GM12878 (cell line): ENCODE measurements at regions not wholly inside any gene's neighbourhood (a gene's known extent, or its start where the extent isn't known, plus 50 kb on each side); places are given as distances from the start of the nearest gene placed in this dataset.

Experiments
- EP300 ChIP-seq, 2 experiments: fragments of 150-350 bp in 1 of 2; IDR thresholded peaks; 2 replicates each; pipeline ENCODE4 v1.6.1; 2011 to 2012; ENCODE audit warnings: low read depth in 2 of 2, low read length in 2 of 2, borderline replicate concordance in 1 of 2, improper control_type of control experiment in 1 of 2, inconsistent platforms in 1 of 2; ENCODE audit not compliant: control insufficient read depth in 1 of 2
- HCFC1 ChIP-seq: fragments of 150-350 bp; IDR thresholded peaks from 2 replicates; pipeline ENCODE4 v1.6.1; 2014; ENCODE audit warnings: low read length
- TF ChIP-seq, protein P1 (sequence below), 3 experiments: IDR thresholded peaks in 2 of 3; conservative IDR thresholded peaks in 1 of 3; 2 replicates each; pipeline ENCODE4 v1.5.1; 2011; ENCODE audit warnings: low read depth in 3 of 3, low read length in 3 of 3, mild to moderate bottlenecking in 3 of 3, control low read depth in 2 of 3, moderate library complexity in 2 of 3, inconsistent platforms in 1 of 3, mixed read lengths in 1 of 3; ENCODE audit not compliant: control insufficient read depth in 2 of 3, insufficient read depth in 1 of 3; ENCODE audit errors: extremely low read depth in 1 of 3
- TF ChIP-seq, protein P2 (sequence below): IDR thresholded peaks from 2 replicates; pipeline ENCODE4 v1.6.1; 2012; ENCODE audit warnings: low read depth, low read length, improper control_type of control experiment
- TF ChIP-seq, protein P3 (sequence below): fragments of 450-650 bp; IDR thresholded peaks from 2 replicates; pipeline ENCODE4 v1.6.1; 2017; ENCODE audit warnings: mild to moderate bottlenecking

DNA sequence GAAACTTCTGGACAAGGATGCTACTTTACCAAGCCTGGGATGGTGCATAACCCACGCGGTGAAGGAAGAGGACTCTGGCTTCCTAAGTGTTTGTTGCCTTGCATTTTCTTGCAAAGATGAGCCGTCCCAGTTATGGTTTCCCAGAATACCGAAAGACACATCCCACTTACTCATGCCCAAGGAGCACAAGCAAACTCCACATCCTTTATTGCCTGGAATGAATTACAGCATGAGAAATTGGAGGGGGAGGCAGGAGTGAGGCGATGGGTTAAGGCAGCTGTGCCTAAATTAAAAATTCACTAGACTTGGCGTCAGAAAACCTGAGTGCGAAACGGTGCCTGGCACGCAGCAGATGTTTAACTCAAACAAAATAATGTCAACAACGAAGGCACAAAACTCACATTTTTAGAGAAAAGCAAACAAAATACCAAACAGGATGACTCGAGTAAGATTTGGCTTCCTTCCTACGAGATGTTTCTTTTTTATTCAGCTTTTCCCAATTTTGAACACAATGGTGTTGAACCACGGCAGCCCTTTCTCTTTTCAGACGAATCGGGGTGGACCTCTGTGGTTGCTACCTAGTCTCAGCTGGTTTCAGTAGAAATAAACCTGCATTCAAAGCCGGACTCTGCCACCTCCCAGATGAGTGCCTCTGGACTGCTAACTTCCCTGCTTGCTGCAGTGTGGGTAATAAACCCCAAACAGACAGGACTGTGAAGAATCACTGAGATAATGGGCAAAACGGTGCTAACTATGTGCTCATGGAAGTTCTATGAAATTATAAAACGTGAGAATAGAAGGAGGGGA lies 100.3 kb upstream of the NCK2 start:
- TF ChIP-seq, protein P1, sequence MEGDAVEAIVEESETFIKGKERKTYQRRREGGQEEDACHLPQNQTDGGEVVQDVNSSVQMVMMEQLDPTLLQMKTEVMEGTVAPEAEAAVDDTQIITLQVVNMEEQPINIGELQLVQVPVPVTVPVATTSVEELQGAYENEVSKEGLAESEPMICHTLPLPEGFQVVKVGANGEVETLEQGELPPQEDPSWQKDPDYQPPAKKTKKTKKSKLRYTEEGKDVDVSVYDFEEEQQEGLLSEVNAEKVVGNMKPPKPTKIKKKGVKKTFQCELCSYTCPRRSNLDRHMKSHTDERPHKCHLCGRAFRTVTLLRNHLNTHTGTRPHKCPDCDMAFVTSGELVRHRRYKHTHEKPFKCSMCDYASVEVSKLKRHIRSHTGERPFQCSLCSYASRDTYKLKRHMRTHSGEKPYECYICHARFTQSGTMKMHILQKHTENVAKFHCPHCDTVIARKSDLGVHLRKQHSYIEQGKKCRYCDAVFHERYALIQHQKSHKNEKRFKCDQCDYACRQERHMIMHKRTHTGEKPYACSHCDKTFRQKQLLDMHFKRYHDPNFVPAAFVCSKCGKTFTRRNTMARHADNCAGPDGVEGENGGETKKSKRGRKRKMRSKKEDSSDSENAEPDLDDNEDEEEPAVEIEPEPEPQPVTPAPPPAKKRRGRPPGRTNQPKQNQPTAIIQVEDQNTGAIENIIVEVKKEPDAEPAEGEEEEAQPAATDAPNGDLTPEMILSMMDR (IDR thresholded peaks at IDR 0.05 in 2 of 3, conservative IDR thresholded peaks at IDR 0.05 in 1 of 3; ENCODE audit: control insufficient read depth in 2 of 3, extremely low read depth in 1 of 3, insufficient read depth in 1 of 3, low read depth in 3 of 3, low read length in 3 of 3) = no peak
- TF ChIP-seq, protein P2, sequence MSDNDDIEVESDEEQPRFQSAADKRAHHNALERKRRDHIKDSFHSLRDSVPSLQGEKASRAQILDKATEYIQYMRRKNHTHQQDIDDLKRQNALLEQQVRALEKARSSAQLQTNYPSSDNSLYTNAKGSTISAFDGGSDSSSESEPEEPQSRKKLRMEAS = no peak
- TF ChIP-seq HCFC1 = no peak
- no peak for TF ChIP-seq EP300 (IDR thresholded peaks at IDR 0.05; ENCODE audit: borderline replicate concordance in 1 of 2, control insufficient read depth in 1 of 2, low read depth in 2 of 2, low read length in 2 of 2)
- TF ChIP-seq, protein P3, sequence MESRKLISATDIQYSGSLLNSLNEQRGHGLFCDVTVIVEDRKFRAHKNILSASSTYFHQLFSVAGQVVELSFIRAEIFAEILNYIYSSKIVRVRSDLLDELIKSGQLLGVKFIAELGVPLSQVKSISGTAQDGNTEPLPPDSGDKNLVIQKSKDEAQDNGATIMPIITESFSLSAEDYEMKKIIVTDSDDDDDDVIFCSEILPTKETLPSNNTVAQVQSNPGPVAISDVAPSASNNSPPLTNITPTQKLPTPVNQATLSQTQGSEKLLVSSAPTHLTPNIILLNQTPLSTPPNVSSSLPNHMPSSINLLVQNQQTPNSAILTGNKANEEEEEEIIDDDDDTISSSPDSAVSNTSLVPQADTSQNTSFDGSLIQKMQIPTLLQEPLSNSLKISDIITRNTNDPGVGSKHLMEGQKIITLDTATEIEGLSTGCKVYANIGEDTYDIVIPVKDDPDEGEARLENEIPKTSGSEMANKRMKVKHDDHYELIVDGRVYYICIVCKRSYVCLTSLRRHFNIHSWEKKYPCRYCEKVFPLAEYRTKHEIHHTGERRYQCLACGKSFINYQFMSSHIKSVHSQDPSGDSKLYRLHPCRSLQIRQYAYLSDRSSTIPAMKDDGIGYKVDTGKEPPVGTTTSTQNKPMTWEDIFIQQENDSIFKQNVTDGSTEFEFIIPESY = no peak
